Trophoblast cell (in vitro differentiated cells and primary cell): ENCODE measurements at regions not wholly inside any gene's neighbourhood (a gene's known extent, or its start where the extent isn't known, plus 50 kb on each side); places are given as distances from the start of the nearest gene placed in this dataset.

Experiments used
- DNase-seq, 2 donors: peaks; one replicate each; pipeline ENCODE4 v3.0.0-alpha.2; 2016
- H2AFZ ChIP-seq: 2 replicates; pipeline ENCODE4 v1.6.1; 2013; ENCODE audit warnings: low read length, moderate library complexity, mild to moderate bottlenecking; ENCODE audit not compliant: insufficient read depth, poor library complexity
- H2AK5ac ChIP-seq: 2 replicates; pipeline ENCODE4 v1.6.1; 2013; ENCODE audit warnings: mild to moderate bottlenecking, low read length
- H2BK120ac ChIP-seq: 2 replicates; pipeline ENCODE4 v1.6.1; 2013; ENCODE audit warnings: low read length, mild to moderate bottlenecking, moderate library complexity; ENCODE audit not compliant: insufficient read depth, poor library complexity
- H2BK12ac ChIP-seq: 2 replicates; pipeline ENCODE4 v1.6.1; 2013; ENCODE audit warnings: mild to moderate bottlenecking, low read length, moderate library complexity
- H2BK5ac ChIP-seq: 2 replicates; pipeline ENCODE4 v1.6.1; 2013; ENCODE audit warnings: low read length, low read depth, moderate library complexity, mild to moderate bottlenecking; ENCODE audit not compliant: poor library complexity
- H3K14ac ChIP-seq: 2 replicates; pipeline ENCODE4 v1.6.1; 2013; ENCODE audit warnings: mild to moderate bottlenecking, low read length
- H3K18ac ChIP-seq: 2 replicates; pipeline ENCODE4 v1.6.1; 2013; ENCODE audit warnings: mild to moderate bottlenecking, low read length
- H3K23ac ChIP-seq: 2 replicates; pipeline ENCODE4 v1.6.1; 2013; ENCODE audit warnings: low read length
- H3K27ac ChIP-seq: 2 replicates; pipeline ENCODE4 v1.5.1; 2013; ENCODE audit warnings: low read depth, mild to moderate bottlenecking, inconsistent platforms, low read length, moderate library complexity
- H3K27me3 ChIP-seq: 2 replicates; pipeline ENCODE4 v1.6.1; 2013; ENCODE audit warnings: inconsistent platforms, mild to moderate bottlenecking, low read length, moderate library complexity; ENCODE audit not compliant: insufficient read depth
- H3K36me3 ChIP-seq, 2 experiments: 1 replicate in 1 of 2; 2 replicates in 1 of 2; pipeline ENCODE4 v1.6.1; 2013; ENCODE audit warnings: low read length in 2 of 2, mild to moderate bottlenecking in 2 of 2, moderate library complexity in 1 of 2; ENCODE audit not compliant: insufficient read depth in 2 of 2, control insufficient read depth in 1 of 2
- H3K4ac ChIP-seq: 2 replicates; pipeline ENCODE4 v1.6.1; 2013; ENCODE audit warnings: low read depth, mild to moderate bottlenecking, low read length, moderate library complexity
- H3K4me1 ChIP-seq, 2 experiments: 1 replicate in 1 of 2; 2 replicates in 1 of 2; pipeline ENCODE4 v1.6.1; 2013; ENCODE audit warnings: low read length in 2 of 2, mild to moderate bottlenecking in 2 of 2, moderate library complexity in 1 of 2; ENCODE audit not compliant: insufficient read depth in 2 of 2, control insufficient read depth in 1 of 2
- H3K4me2 ChIP-seq: 2 replicates; pipeline ENCODE4 v1.6.1; 2013; ENCODE audit warnings: inconsistent platforms, mild to moderate bottlenecking, low read length, moderate library complexity
- H3K4me3 ChIP-seq: 2 replicates; pipeline ENCODE4 v1.5.1; 2013; ENCODE audit warnings: mild to moderate bottlenecking, low read depth, low read length, inconsistent platforms
- H3K79me1 ChIP-seq: one replicate; pipeline ENCODE4 v1.6.1; 2013; ENCODE audit warnings: low read length
- H3K79me2 ChIP-seq: 2 replicates; pipeline ENCODE4 v1.6.1; 2013; ENCODE audit warnings: low read length, mild to moderate bottlenecking; ENCODE audit not compliant: control insufficient read depth, insufficient read depth, poor library complexity
- H3K9ac ChIP-seq: 2 replicates; pipeline ENCODE4 v1.6.1; 2013; ENCODE audit warnings: mild to moderate bottlenecking, low read length
- H3K9me3 ChIP-seq: 2 replicates; pipeline ENCODE4 v1.6.1; 2013; ENCODE audit warnings: low read depth, mild to moderate bottlenecking, control low read depth, inconsistent platforms, low read length; ENCODE audit not compliant: insufficient read depth
- H4K12ac ChIP-seq: 2 replicates; pipeline ENCODE4 v1.6.1; 2013; ENCODE audit warnings: low read depth, mild to moderate bottlenecking, low read length, moderate library complexity
- H4K8ac ChIP-seq: 2 replicates; pipeline ENCODE4 v1.6.1; 2013; ENCODE audit warnings: low read depth, mild to moderate bottlenecking, low read length, moderate library complexity
- H4K91ac ChIP-seq: one replicate; pipeline ENCODE4 v1.6.1; 2013; ENCODE audit warnings: low read depth, mild to moderate bottlenecking, low read length, moderate library complexity
- WGBS: extraction: QIAGEN DNeasy Blood & Tissue Kit; methylation state at CpG from one replicate; pipeline ENCODE4 v1.1.7; 2013; ENCODE audit warnings: missing lambda C conversion rate; ENCODE audit not compliant: insufficient read length, insufficient coverage; ENCODE audit errors: extremely low coverage; 5-methylcytosine and 5-hydroxymethylcytosine counted together

DNA sequence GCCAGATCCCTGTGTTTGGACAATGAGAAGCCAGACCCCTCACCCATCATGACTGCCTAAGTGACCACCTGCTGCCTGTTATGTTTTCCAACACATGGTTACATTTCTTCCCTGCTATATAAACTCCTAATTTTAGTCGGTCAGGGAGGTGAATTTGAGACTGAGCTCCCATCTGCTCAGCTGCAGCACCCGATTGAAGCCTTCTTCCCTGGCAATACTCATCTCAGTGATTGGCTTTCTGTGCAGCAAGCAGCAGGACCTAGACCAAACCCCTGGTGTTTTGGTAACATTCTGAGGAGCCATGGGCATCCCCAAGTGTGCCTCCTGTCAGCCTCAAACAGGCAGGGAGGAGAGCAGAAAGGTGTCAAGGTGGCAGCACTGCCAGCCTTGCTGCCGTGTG is 141.2 kb downstream of the CD8B2 start:
- Histone ChIP-seq H3K27ac (no peak overlapping the region), H3K4me3 (no peak overlapping the region), H3K9ac (no peak overlapping the region), H3K79me2 (no peaks in the 10 kb centered on the region), H2BK5ac (no peak overlapping the region), H3K9me3 (peaks cover 13% of the 10 kb centered on the region), H3K18ac (no peak overlapping the region), H2AFZ (no peak overlapping the region), H4K12ac (no peak overlapping the region), H3K4me2 (no peak overlapping the region), H4K8ac (no peak overlapping the region), H2AK5ac (no peak overlapping the region), H3K4me1 (no peaks in the 10 kb centered on the region), H3K27me3 (no peaks in the 10 kb centered on the region), H2BK120ac (no peak overlapping the region), H3K23ac (no peak overlapping the region), H3K14ac (no peak overlapping the region), H3K79me1 (no peaks in the 10 kb centered on the region), H3K36me3 (no peaks in the 10 kb centered on the region), H2BK12ac (no peak overlapping the region), H3K4ac (no peak overlapping the region), H4K91ac (no peak overlapping the region)
- no peak for DNase-seq
- no CpG with 5 or more reads among the region's 3 CpGs for WGBS

DNA sequence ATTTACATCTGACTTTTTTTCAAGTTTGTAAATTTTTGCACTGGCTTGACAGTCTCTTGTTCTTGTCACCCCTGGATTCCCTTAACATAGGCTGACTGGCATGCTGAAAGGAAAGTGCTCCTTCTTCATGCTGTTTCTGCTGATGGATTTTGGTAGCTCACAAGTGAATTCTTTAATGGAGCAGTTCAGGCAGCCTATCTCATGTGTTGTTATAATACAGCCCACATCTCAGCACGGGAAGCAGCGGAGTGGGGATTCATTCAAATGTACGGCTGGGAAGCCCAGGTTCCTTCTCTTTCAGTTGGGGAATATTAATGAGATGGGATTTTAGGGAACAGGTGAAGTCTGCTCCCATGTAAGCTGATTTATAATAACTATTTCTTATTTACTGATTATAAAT is 142.8 kb downstream of the CD8B2 start:
- no peak overlapping the region for H3K23ac ChIP-seq
- H4K12ac ChIP-seq: no peak overlapping the region
- H3K27me3 ChIP-seq: no peaks in the 10 kb centered on the region
- no peak overlapping the region for H4K91ac ChIP-seq
- H3K4me3 ChIP-seq: no peak overlapping the region
- no peak overlapping the region for H3K18ac ChIP-seq
- H3K27ac ChIP-seq: no peak overlapping the region
- no peak overlapping the region for H3K14ac ChIP-seq
- H2BK120ac ChIP-seq: no peak overlapping the region
- no peaks in the 10 kb centered on the region for H3K4me1 ChIP-seq
- H3K4ac ChIP-seq: no peak overlapping the region
- WGBS: no CpG with 5 or more reads among the region's 3 CpGs
- no peak overlapping the region for H3K4me2 ChIP-seq
- H2BK12ac ChIP-seq: no peak overlapping the region
- H2AK5ac ChIP-seq: no peak overlapping the region
- no peaks in the 10 kb centered on the region for H3K36me3 ChIP-seq
- H4K8ac ChIP-seq: no peak overlapping the region
- no peak overlapping the region for H2BK5ac ChIP-seq
- peaks cover 13% of the 10 kb centered on the region for H3K9me3 ChIP-seq
- no peaks in the 10 kb centered on the region for H3K79me1 ChIP-seq
- H3K9ac ChIP-seq: no peak overlapping the region
- H2AFZ ChIP-seq: no peak overlapping the region
- H3K79me2 ChIP-seq: no peaks in the 10 kb centered on the region
- no peak for DNase-seq

DNA sequence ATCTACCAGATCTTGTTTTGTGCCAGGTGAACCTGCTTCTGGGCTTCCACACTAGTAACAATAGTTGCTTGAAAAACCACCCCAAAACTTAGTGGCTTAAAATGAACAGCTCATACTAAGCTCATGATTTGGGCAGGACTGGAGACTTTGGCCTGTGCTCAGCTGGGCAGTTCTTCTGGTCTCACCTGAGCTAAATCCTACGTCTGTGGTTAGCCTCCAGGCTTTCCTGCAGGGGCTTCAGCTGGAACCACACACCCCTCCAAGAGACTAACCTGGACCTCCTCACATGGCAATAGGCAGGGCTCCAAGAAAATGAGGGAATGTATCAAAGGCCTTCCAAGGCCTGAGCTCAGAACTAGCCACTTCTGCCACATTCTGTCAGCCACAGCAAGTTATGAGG is 144.1 kb downstream of the CD8B2 start:
- Histone ChIP-seq H3K4ac (no peak overlapping the region), H3K18ac (no peak overlapping the region)

DNA sequence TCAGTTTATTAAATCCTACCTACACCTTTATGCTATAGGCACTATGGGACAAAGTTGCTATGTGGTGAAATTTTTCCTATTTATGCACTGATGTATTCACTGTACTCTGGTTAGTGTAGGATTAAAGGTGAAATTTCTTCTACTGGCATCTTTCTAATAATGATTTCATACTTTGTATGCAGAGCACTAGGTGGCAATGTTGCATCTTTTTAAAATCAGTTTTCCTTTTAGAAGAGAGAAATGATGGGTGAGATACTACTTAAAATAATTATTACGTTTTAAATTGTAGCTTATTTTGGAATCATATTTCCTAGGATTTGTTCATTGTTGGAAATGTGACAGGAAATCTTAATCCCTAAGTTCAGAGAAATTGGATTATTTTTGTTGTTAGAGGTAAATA is 150.9 kb downstream of the CD8B2 start:
- Histone ChIP-seq H2BK120ac (no peak overlapping the region), H3K36me3 (no peaks in the 10 kb centered on the region), H3K79me2 (no peaks in the 10 kb centered on the region), H4K8ac (no peak overlapping the region), H2AK5ac (no peak overlapping the region), H2BK12ac (no peak overlapping the region), H2BK5ac (no peak overlapping the region), H4K12ac (no peak overlapping the region), H3K4me1 (peaks cover 0 to 4% of the 10 kb centered on the region in 2 experiments), H3K18ac (no peak overlapping the region), H3K27ac (no peak overlapping the region), H3K79me1 (no peaks in the 10 kb centered on the region), H3K9me3 (no peaks in the 10 kb centered on the region), H3K4me3 (no peak overlapping the region), H3K4me2 (no peak overlapping the region), H2AFZ (no peak overlapping the region), H3K23ac (no peak overlapping the region), H3K4ac (no peak overlapping the region), H4K91ac (no peak overlapping the region), H3K27me3 (no peaks in the 10 kb centered on the region), H3K14ac (no peak overlapping the region), H3K9ac (no peak overlapping the region)
- peak in 1 of 2 donors; percentile 42 for DNase-seq
- WGBS: no CpG with 5 or more reads among the region's 1 CpG

More for the DNA sequence above, 144.1 kb downstream of the CD8B2 start:
- no peak overlapping the region for H3K23ac ChIP-seq
- H3K27me3 ChIP-seq: no peaks in the 10 kb centered on the region
- no peaks in the 10 kb centered on the region for H3K79me2 ChIP-seq
- no peak overlapping the region for H4K8ac ChIP-seq
- no peak overlapping the region for H3K27ac ChIP-seq
- WGBS: no CpG with 5 or more reads among the region's 1 CpG
- no peak overlapping the region for H2AFZ ChIP-seq
- no peaks in the 10 kb centered on the region for H3K79me1 ChIP-seq
- no peak overlapping the region for H4K91ac ChIP-seq
- no peaks in the 10 kb centered on the region for H3K36me3 ChIP-seq
- H4K12ac ChIP-seq: no peak overlapping the region
- no peak overlapping the region for H2AK5ac ChIP-seq
- H3K9ac ChIP-seq: no peak overlapping the region
- no peak overlapping the region for H2BK5ac ChIP-seq
- H3K9me3 ChIP-seq: peaks cover 13% of the 10 kb centered on the region
- no peak overlapping the region for H3K14ac ChIP-seq
- no peak overlapping the region for H3K4me3 ChIP-seq
- H3K4me2 ChIP-seq: no peak overlapping the region
- no peak overlapping the region for H2BK12ac ChIP-seq
- no peak overlapping the region for H2BK120ac ChIP-seq
- no peak for DNase-seq
- no peaks in the 10 kb centered on the region for H3K4me1 ChIP-seq
